ENCODE measurements at regions not wholly inside any gene's neighbourhood (a gene's known extent, or its start where the extent isn't known, plus 50 kb on each side); places are given as distances from the start of the nearest gene placed in this dataset.

DNA sequence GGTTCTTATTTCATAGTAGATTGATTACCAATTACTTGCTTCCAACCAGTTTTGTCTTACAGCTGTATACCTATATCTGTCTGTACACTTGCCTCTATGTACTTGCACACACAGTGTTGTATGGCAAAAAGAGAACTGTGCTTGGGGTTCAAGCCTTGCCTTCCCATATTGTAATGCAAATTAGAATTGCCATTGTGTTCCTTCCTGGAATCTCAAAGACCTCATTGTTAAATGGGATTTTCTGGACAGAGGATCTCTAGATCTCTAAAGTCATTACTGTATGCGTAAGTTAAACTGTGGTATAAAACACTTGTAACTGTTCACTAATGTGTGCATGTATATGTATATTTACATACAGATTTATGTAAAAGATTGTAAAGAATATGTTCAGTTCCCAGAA is 428.8 kb downstream of the CAAP1 start:
- no peak for TF ChIP-seq CTCF (IDR thresholded peaks at IDR 0.05; ENCODE audit: low read depth, low read length, poor library complexity, severe bottlenecking)
- no peak for TF ChIP-seq EZH2phosphoT487 (IDR thresholded peaks at IDR 0.05; ENCODE audit: borderline replicate concordance, low read length)
